ENCODE measurements at regions not wholly inside any gene's neighbourhood (a gene's known extent, or its start where the extent isn't known, plus 50 kb on each side); places are given as distances from the start of the nearest gene placed in this dataset.

- TF ChIP-seq RAD21 (IDR thresholded peaks at IDR 0.05 in 1 of 2, conservative IDR thresholded peaks at IDR 0.05 in 1 of 2; ENCODE audit: low read depth in 2 of 2, low read length in 2 of 2), result no peak
- TF ChIP-seq CTCF (IDR thresholded peaks at IDR 0.05; ENCODE audit: control extremely low read depth in 1 of 3, insufficient read depth in 1 of 3, low read depth in 1 of 3, low read length in 3 of 3), result no peak
- TF ChIP-seq ATF2 (IDR thresholded peaks at IDR 0.05; ENCODE audit: low read length), result no peak
- no peak for TF ChIP-seq POLR2A (IDR thresholded peaks at IDR 0.05; ENCODE audit: control extremely low read depth in 1 of 2, low read depth in 2 of 2, low read length in 2 of 2)
- no peak for TF ChIP-seq SP4 (IDR thresholded peaks at IDR 0.05; ENCODE audit: low read length)
- TF ChIP-seq GABPA (IDR thresholded peaks at IDR 0.05; ENCODE audit: borderline replicate concordance, insufficient read depth, low read length), result no peak
Measured at GRCh38 chr13:97114651-97115050, 107.5 kb upstream of the MBNL2 start.
